Activated naive CD4-positive, alpha-beta T cell treated with anti-CD3 and anti-CD28 coated beads for 36 hours (primary cell): ENCODE measurements at regions not wholly inside any gene's neighbourhood (a gene's known extent, or its start where the extent isn't known, plus 50 kb on each side); places are given as distances from the start of the nearest gene placed in this dataset.

Source experiments
- CTCF ChIA-PET: fragments of 350-600 bp; sonication (Branson Sonifier 250); formaldehyde crosslinking; loops from one replicate; lab custom pipeline; 2021; ENCODE audit warnings: antibody characterized with exemption; lab: Charles Lee
- DNase-seq: peaks from one replicate; pipeline ENCODE4 v3.0.0-alpha.2; 2020
- H3K27ac Mint-ChIP-seq: one replicate; pipeline ENCODE4 v1.8.0; 2021; ENCODE audit warnings: mild to moderate bottlenecking, mixed read lengths
- H3K27me3 Mint-ChIP-seq: one replicate; pipeline ENCODE4 v1.8.0; 2021; ENCODE audit warnings: low read depth, mixed read lengths
- H3K36me3 Mint-ChIP-seq: one replicate; pipeline ENCODE4 v1.8.0; 2021; ENCODE audit warnings: low read depth, mixed read lengths
- H3K4me1 Mint-ChIP-seq: one replicate; pipeline ENCODE4 v1.8.0; 2021; ENCODE audit warnings: low read depth, mixed read lengths
- H3K4me3 Mint-ChIP-seq: one replicate; pipeline ENCODE4 v1.8.0; 2021; ENCODE audit warnings: mild to moderate bottlenecking, moderate library complexity, mixed read lengths
- H3K9me3 Mint-ChIP-seq: one replicate; pipeline ENCODE4 v1.8.0; 2021; ENCODE audit warnings: mixed read lengths
- intact Hi-C: fragments of 100-400 bp; cut with micrococcal nuclease; formaldehyde crosslinking; loops from one replicate; pipeline ENCODE4 v1.15.1; 2023

DNA sequence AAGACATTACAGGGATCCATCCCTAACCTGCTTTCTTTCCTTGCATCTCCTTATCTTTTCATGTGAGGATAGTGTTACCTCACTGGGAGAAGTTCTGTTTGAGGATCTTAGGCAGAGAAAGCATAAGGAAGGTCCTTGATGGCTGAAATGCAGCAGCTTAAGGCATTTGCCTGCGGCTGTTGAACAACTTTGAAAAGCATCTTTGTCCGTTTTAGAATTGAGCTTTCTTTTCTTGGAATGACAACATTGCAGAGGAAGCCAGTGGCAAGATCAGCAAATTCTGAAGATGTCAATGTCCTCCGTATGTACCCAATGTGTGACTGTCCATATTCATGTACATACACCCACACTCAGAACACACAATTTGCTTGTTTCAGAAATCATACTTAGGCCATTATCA is 436.2 kb downstream of the GABRG2 start:
- CTCF ChIA-PET: no interaction called here
- no peak for DNase-seq
- intact Hi-C loops: no loop called here
- Mint-ChIP-seq H3K36me3 (no peaks in the 10 kb centered on the region), H3K27me3 (no peaks in the 10 kb centered on the region), H3K27ac (no peak overlapping the region), H3K4me3 (no peak overlapping the region), H3K4me1 (no peaks in the 10 kb centered on the region), H3K9me3 (peaks cover 6% of the 10 kb centered on the region)

DNA sequence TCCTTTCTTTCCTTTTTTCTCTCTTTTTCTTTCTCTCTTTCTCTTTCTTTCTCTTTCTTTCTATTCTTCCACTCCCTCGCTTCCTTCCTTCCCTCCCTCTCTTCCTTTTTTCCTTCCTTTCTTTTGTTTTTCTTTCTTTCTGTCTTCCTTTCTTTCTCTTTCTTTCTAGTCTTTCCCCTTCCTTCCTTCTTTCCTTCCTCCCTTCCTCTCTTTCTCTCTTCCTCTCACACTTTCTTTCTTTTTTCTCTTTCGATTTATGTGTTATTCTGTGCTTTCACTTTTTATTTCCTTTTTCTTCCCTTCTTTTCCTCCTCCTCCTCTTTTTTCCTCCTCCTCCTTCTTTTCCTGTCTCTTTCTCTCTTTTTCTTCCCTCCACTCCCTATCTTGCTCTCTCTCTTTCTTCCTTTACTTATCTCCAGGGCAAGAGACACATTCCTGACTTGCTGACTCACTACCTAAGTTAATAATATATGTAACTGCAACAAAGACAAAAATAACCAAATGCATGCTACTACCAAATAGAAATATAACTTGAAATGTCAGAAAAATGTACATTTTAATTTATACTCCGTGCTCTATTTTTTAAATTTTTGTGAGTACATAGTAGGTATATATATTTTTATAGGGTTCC is 445.5 kb downstream of the GABRG2 start:
- intact Hi-C loops: no loop called here
- Mint-ChIP-seq H3K4me3 (no peak overlapping the region), H3K27me3 (no peaks in the 10 kb centered on the region), H3K4me1 (no peaks in the 10 kb centered on the region), H3K36me3 (no peaks in the 10 kb centered on the region), H3K27ac (no peak overlapping the region), H3K9me3 (peaks cover 8% of the 10 kb centered on the region)
- CTCF ChIA-PET: no interaction called here
- DNase-seq: no peak

DNA sequence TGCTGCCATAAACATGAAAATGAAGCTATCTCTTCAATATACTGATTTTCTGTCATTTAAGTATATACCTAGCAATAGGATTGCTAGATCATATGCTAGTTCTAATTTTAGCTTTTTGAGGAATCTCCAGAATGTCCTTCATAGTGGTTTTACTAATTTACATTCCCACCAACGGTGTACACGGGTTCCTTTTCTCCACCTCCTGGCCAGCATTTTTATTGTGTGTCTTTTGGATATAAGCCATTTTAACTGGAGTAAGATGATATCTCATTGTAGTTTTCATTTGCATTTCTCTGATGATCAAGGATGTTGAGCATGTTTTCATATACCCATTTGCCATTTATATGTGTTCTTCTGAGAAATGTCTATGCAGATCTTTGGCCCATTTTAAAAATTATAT is 446.5 kb downstream of the GABRG2 start:
- CTCF ChIA-PET: no interaction called here
- Mint-ChIP-seq H3K4me1 (no peaks in the 10 kb centered on the region), H3K4me3 (no peak overlapping the region), H3K27ac (no peak overlapping the region), H3K9me3 (peaks cover 8% of the 10 kb centered on the region), H3K27me3 (no peaks in the 10 kb centered on the region), H3K36me3 (no peaks in the 10 kb centered on the region)
- intact Hi-C loops: no loop called here
- no peak for DNase-seq

DNA sequence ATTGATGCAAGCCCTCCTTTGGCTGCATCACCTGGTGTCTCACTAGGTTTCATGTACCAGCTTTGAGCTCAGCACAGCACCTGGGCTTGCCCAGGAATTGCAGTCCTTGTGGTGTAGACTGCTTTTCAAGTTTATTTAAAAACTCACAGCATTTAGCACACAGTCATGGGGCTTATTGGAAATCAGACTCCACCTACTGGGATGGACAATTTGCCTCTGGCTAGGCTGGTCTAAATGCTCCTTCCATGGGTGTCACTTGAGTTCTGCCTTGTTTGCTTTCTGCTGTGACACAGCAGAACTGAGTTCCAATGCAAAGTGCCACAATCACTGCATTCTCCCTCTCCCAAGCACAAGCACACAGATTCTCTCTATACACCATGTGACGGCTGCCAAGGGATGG is 453.3 kb downstream of the GABRG2 start:
- intact Hi-C loops: no loop called here
- CTCF ChIA-PET: no interaction called here
- no peaks in the 10 kb centered on the region for H3K4me1 Mint-ChIP-seq
- no peaks in the 10 kb centered on the region for H3K27me3 Mint-ChIP-seq
- H3K9me3 Mint-ChIP-seq: peaks cover 27% of the 10 kb centered on the region
- DNase-seq: no peak
- H3K27ac Mint-ChIP-seq: no peak overlapping the region
- H3K4me3 Mint-ChIP-seq: no peak overlapping the region
- no peaks in the 10 kb centered on the region for H3K36me3 Mint-ChIP-seq

DNA sequence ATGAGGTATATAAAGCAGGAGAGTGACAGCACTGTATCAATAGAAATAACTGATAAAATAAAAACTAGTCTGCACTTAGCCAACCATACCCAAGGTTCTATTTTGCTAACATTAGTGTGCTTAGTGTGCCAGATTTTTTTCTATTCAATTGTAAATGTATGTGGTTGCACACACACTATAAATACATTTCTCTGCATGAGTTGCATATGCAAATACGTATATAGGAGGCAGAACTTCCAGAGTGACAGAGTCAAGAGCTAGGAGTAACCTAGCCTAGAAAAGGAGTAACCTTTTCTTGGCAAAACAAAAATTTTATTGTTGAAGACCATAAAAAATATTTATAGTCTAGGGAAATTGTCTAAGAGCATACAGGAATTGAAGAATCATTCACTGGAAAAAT is 461.6 kb downstream of the GABRG2 start:
- intact Hi-C loops: no loop called here
- CTCF ChIA-PET: no interaction called here
- Mint-ChIP-seq H3K27ac (no peak overlapping the region), H3K27me3 (no peaks in the 10 kb centered on the region), H3K9me3 (peaks cover 5% of the 10 kb centered on the region), H3K4me3 (no peak overlapping the region), H3K4me1 (no peaks in the 10 kb centered on the region), H3K36me3 (no peaks in the 10 kb centered on the region)
- no peak for DNase-seq

DNA sequence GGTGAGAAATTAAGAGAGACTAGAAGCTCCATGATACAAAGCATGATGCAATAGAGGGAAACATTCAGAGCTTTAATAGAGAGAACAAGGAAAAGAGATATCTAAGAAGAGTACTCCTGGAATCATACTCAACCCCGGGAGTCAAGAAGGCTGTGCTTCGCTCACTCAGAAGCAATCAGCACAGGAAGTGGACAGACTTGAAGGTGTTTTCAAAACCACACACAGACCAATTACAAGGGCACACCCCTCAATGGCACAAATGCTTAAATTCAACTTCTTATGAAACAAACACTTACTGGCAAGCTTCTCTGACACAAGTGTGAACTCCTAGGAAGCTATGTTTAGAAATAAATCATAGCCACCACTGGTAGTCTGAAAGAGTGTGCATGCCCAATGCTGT is 462.3 kb downstream of the GABRG2 start:
- no peak overlapping the region for H3K27ac Mint-ChIP-seq
- CTCF ChIA-PET: no interaction called here
- no peaks in the 10 kb centered on the region for H3K36me3 Mint-ChIP-seq
- DNase-seq: no peak
- H3K9me3 Mint-ChIP-seq: peaks cover 1% of the 10 kb centered on the region
- H3K27me3 Mint-ChIP-seq: no peaks in the 10 kb centered on the region
- intact Hi-C loops: no loop called here
- H3K4me3 Mint-ChIP-seq: no peak overlapping the region
- H3K4me1 Mint-ChIP-seq: no peaks in the 10 kb centered on the region

DNA sequence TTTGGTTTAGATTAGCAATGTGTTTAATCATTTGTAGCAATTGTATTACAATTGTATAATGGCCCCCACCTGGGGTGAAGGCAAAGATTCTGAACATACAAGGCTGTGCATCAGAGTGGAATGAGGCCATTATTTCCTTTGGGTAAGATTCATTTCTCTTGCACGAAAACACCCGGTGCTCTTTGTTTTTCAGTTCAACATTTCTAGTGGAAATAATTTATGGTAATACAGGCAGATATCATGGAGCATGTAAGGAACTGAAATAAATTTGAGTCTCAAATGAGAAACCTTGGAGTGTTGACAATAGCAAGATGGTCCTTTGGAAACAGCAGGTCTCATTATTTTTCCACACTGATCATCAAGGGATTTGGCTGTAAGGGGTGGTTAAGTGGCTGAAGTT is 475.9 kb downstream of the GABRG2 start:
- Mint-ChIP-seq H3K27me3 (no peaks in the 10 kb centered on the region), H3K9me3 (peaks cover 6% of the 10 kb centered on the region), H3K4me1 (no peaks in the 10 kb centered on the region), H3K4me3 (no peak overlapping the region), H3K27ac (no peak overlapping the region), H3K36me3 (no peaks in the 10 kb centered on the region)
- intact Hi-C loops: no loop called here
- CTCF ChIA-PET: no interaction called here
- no peak for DNase-seq

DNA sequence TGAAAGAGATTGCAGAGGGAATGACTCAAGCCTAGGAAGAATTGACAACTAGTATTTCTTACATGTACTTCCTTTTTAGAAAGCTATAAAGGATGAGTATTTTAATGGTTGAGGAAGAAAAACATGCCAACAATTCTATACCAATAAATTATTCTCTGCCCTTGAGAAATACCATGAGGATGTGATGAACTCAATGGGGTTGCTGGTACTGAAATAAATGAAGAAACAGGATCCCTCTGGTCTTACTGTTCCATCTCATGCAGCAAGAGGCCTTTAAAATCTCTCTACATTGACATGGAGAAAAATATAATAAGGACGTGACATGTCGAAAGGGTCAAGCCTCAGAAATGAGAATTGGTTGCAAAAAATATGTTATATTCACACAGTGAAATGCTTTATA is 477.3 kb downstream of the GABRG2 start:
- no peak overlapping the region for H3K27ac Mint-ChIP-seq
- no peak for DNase-seq
- no peak overlapping the region for H3K4me3 Mint-ChIP-seq
- intact Hi-C loops: no loop called here
- no peaks in the 10 kb centered on the region for H3K4me1 Mint-ChIP-seq
- CTCF ChIA-PET: no interaction called here
- H3K36me3 Mint-ChIP-seq: no peaks in the 10 kb centered on the region
- H3K9me3 Mint-ChIP-seq: peaks cover 6% of the 10 kb centered on the region
- no peaks in the 10 kb centered on the region for H3K27me3 Mint-ChIP-seq

DNA sequence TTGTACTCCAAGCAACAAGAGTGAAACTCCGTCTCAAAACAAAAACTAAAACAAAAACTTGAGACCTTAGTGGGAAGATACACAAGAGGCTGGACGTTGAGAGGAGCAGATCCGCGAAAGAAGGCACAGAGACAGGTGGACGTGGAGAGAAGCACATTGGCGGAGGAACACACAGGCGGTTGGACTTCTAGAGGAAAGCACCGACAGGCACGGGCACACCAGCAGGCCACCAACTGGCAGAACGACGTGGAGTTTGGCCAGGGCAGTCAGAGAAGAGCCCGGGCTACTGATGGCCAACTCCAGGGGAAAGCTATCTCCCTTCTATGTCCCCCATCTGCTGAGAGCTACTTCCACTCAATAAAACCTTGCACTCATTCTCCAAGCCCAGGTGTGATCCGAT is 482.7 kb downstream of the GABRG2 start:
- Mint-ChIP-seq H3K9me3 (peaks cover 13% of the 10 kb centered on the region), H3K4me3 (no peak overlapping the region), H3K27ac (no peak overlapping the region), H3K27me3 (no peaks in the 10 kb centered on the region), H3K36me3 (no peaks in the 10 kb centered on the region), H3K4me1 (no peaks in the 10 kb centered on the region)
- no peak for DNase-seq
- CTCF ChIA-PET: no interaction called here
- intact Hi-C loops: no loop called here

DNA sequence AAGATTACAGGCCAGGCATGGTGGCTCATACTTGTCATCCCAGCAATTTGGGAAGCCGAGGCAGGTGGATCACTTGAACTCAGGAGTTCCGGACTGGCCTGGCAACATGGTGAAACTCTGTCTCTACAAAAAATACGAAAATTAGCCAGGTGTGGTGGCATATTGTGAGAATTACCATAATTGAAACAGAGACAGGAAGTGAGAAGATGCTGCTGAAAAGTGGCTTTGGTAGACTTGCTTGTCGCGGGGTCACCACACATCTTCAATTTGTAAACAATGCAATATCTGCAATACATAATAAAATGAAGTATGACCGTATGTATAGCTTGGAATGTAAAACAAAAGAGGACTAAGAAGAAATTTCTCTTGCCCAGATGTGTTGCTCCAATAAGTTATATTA is 490.5 kb downstream of the GABRG2 start:
- CTCF ChIA-PET: no interaction called here

DNA sequence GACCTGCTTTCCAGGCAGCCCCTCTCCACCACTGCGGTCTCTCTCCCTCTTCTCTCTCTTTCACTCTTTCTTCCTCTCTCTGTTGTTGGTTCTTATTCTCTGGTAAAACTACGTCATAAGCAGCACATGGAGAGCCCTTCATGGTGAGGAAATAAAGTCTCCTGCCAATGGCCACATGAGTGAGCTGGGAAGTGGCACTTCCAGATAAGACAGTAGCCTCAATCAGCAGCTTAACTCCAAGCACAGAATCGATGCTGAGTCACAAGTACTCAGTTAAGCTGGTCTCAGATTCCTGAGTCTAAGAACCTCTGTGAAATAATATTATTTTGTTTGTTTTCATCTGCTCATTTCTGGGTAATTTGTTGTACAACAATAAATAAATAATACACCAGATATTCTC is 500.1 kb downstream of the GABRG2 start:
- Mint-ChIP-seq H3K27me3 (no peaks in the 10 kb centered on the region), H3K36me3 (no peaks in the 10 kb centered on the region), H3K4me3 (no peak overlapping the region), H3K27ac (no peak overlapping the region), H3K4me1 (no peaks in the 10 kb centered on the region), H3K9me3 (no peaks in the 10 kb centered on the region)
- intact Hi-C loops: no loop called here
- CTCF ChIA-PET: no interaction called here
- DNase-seq: no peak

More for the DNA sequence above, 490.5 kb downstream of the GABRG2 start:
- Mint-ChIP-seq H3K36me3 (no peaks in the 10 kb centered on the region), H3K27ac (no peak overlapping the region), H3K27me3 (no peaks in the 10 kb centered on the region), H3K4me1 (no peaks in the 10 kb centered on the region), H3K9me3 (no peaks in the 10 kb centered on the region), H3K4me3 (no peak overlapping the region)
- intact Hi-C loops: no loop called here
- no peak for DNase-seq

DNA sequence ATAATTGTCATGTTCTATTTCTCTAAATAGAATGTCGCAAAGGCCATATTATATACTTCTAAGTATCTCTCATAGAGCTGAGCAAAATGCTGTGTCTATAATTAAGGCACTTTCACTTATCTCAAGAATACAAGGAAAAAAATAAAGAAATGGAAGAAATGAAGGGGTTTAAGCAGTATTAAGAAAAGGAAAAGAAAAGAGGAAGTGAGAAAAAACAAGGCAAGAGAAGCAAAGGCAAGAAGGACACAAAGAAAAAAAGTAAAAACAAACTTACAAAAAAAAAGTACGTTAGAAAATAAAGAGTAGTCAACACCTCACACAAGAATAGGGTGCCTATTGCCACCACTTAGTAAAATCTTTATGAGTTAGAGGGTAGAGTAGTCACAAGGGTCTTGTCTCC is 506.2 kb downstream of the GABRG2 start:
- Mint-ChIP-seq H3K36me3 (no peaks in the 10 kb centered on the region), H3K4me1 (no peaks in the 10 kb centered on the region), H3K4me3 (no peak overlapping the region), H3K9me3 (peaks cover 2% of the 10 kb centered on the region), H3K27me3 (no peaks in the 10 kb centered on the region), H3K27ac (no peak overlapping the region)
- no peak for DNase-seq
- CTCF ChIA-PET: no interaction called here
- intact Hi-C loops: no loop called here

DNA sequence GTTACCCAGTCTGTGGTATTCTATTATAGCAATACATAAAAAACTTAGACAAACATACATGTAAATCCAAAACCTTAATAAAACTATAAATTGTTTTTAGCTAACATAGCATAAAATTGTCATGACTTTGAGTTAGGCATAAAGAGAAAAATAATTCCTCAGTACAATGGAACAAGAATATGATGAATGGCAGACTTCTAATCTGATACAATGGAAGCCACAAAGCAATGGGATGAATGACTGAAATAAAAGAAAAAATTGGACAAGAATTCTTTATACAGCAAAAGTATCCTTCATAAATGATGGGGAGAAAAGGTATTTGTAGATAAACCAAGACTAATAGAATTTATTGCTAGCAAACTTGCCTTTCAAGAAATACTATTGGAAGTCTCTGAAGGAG is 524.2 kb downstream of the GABRG2 start:
- Mint-ChIP-seq H3K36me3 (no peaks in the 10 kb centered on the region), H3K9me3 (no peaks in the 10 kb centered on the region), H3K27ac (no peak overlapping the region), H3K4me1 (no peaks in the 10 kb centered on the region), H3K4me3 (no peak overlapping the region), H3K27me3 (no peaks in the 10 kb centered on the region)
- CTCF ChIA-PET: no interaction called here
- intact Hi-C loops: no loop called here
- no peak for DNase-seq

DNA sequence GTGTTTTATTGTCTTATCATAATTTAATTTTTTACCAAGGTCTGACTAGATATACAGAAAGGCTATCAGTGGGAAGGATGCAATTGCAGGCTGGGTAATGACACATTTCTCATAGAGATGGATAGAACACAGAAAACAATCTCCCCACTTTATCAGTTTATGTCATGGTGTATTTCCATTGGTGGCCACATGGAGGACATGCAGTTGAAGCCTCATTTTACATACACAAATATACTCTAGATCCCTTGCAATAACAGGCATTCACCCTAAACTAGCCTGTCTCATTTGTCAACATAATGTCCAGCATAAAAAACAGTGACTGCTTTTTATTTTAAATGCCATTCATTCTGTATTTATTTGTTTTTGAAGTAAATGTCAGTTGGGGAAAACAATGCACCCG is 526.3 kb downstream of the GABRG2 start:
- intact Hi-C loops: no loop called here
- DNase-seq: no peak
- Mint-ChIP-seq H3K27ac (no peak overlapping the region), H3K9me3 (no peaks in the 10 kb centered on the region), H3K27me3 (no peaks in the 10 kb centered on the region), H3K36me3 (no peaks in the 10 kb centered on the region), H3K4me1 (no peaks in the 10 kb centered on the region), H3K4me3 (no peak overlapping the region)
- CTCF ChIA-PET: no interaction called here
